Duodenal mucosa (tissue), 2 donors: ENCODE measurements at regions not wholly inside any gene's neighbourhood (a gene's known extent, or its start where the extent isn't known, plus 50 kb on each side); places are given as distances from the start of the nearest gene placed in this dataset.
"Not testable (repeated sequence)": the region's sequence is repeated elsewhere in the genome, so short reads cannot be mapped to it uniquely, and the experiment has no call there.

Source experiments
- H3K27ac ChIP-seq: one replicate; pipeline ENCODE4 v1.7.0; 2013; ENCODE audit warnings: low read depth, low read length
- H3K27me3 ChIP-seq, 2 donors: one replicate each; pipeline ENCODE4 v1.7.0; 2013; ENCODE audit warnings: low read length in 2 of 2, control low read depth in 1 of 2; ENCODE audit not compliant: insufficient read depth in 2 of 2, control insufficient read depth in 1 of 2
- H3K36me3 ChIP-seq, 2 donors: one replicate each; pipeline ENCODE4 v1.7.0; 2013; ENCODE audit warnings: low read length in 2 of 2, control low read depth in 1 of 2; ENCODE audit not compliant: insufficient read depth in 2 of 2, control insufficient read depth in 1 of 2
- H3K4me1 ChIP-seq, 2 donors: one replicate each; pipeline ENCODE4 v1.7.0; 2013; ENCODE audit warnings: low read length in 2 of 2, control low read depth in 1 of 2; ENCODE audit not compliant: insufficient read depth in 2 of 2, control insufficient read depth in 1 of 2
- H3K4me3 ChIP-seq, 2 donors: one replicate each; pipeline ENCODE4 v1.7.0; 2013; ENCODE audit warnings: low read length in 2 of 2, low read depth in 1 of 2
- H3K9ac ChIP-seq, 2 donors: one replicate each; pipeline ENCODE4 v1.7.0; 2013; ENCODE audit warnings: low read length in 2 of 2, low read depth in 1 of 2
- H3K9me3 ChIP-seq, 2 donors: one replicate each; pipeline ENCODE4 v1.7.0; 2013; ENCODE audit warnings: low read length in 2 of 2, control low read depth in 1 of 2; ENCODE audit not compliant: control insufficient read depth in 1 of 2

DNA sequence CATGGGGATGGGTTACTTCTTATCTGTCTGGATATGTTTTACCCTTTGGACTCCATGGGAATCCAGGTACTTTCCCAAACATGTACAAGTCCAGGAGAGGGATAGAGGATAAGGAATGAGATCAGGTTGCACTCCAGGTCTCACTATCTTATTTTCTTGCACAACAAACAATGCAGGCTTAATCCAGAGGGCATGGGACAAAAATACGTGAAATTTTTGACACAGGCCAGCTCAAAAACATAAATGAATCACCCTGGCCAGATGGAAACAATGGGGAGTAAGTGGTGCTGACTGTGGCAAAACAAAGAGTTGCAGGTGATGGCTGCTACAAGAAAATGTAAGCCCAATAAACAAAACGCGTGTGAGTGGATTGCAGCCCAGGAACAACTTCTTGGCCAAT lies 69.4 kb upstream of the GAS1 start:
- Histone ChIP-seq H3K36me3 (no peaks in the 10 kb centered on the region), H3K4me3 (no peak overlapping the region), H3K9me3 (no peaks in the 10 kb centered on the region), H3K27me3 (no peaks in the 10 kb centered on the region), H3K4me1 (no peaks in the 10 kb centered on the region), H3K27ac (no peak overlapping the region), H3K9ac (no peak overlapping the region)

DNA sequence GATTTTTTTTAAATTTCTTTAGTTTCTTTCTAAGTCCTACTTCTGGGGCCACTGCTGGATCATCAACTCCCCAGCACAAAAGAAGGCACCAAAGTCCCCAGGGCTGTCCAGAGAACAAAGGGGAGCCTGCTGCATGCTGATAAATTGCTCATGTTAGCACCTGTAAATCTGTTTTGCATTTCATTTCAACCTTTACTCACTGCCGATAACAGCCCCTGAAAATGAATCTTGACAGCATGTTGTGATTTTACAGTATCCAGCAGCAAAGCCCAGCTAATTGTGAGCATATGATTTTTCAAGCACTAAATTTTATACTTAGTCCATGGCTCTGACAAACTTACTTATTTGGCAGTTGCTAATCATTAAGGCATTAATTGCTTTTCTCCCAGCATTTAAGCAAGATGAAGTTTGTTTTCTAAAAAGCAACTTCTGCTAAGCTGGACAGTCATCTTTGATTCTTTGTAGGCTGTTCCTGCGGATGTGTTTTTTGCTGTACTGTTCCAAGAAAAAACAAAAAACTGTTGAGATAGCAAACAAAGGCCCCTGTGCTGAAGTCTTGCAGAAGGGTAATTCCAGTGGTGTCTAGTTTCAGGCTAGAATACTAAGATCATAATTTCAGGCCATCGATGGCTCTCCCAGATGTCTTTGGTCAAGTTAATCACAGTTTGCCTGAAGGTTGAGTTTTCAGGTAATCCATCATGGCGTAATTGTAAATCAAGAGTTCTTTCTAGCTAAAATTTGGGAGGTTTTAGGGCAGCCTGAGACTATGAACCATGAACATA lies 73.1 kb upstream of the GAS1 start:
- Histone ChIP-seq H3K9me3 (no peaks in the 10 kb centered on the region), H3K36me3 (no peaks in the 10 kb centered on the region), H3K9ac (no peak overlapping the region), H3K4me3 (no peak overlapping the region), H3K27ac (no peak overlapping the region), H3K4me1 (no peaks in the 10 kb centered on the region), H3K27me3 (no peaks in the 10 kb centered on the region)

DNA sequence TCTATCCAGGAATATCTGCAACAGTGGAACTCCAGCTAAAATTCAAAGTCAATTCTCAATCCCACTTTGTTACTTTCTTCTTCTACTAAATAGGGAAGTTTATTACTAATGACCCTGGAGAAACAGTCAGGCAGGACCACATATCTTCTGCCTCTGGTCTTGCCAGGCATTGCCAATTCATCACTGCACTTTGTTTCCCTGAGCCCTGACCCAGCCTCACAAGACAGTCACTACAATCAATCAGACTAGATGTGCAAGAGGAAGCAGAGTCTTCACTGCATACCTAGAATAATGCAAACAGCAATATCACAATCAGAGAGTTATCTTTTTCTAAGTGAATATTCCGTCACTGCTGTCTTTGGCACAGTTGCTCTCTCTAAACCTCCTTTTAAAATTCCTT lies 74.9 kb upstream of the GAS1 start:
- no peak overlapping the region for H3K27ac ChIP-seq
- no peaks in the 10 kb centered on the region for H3K9me3 ChIP-seq
- H3K9ac ChIP-seq: no peak overlapping the region
- H3K4me1 ChIP-seq: no peaks in the 10 kb centered on the region
- no peak overlapping the region for H3K4me3 ChIP-seq
- no peaks in the 10 kb centered on the region for H3K36me3 ChIP-seq
- H3K27me3 ChIP-seq: no peaks in the 10 kb centered on the region

DNA sequence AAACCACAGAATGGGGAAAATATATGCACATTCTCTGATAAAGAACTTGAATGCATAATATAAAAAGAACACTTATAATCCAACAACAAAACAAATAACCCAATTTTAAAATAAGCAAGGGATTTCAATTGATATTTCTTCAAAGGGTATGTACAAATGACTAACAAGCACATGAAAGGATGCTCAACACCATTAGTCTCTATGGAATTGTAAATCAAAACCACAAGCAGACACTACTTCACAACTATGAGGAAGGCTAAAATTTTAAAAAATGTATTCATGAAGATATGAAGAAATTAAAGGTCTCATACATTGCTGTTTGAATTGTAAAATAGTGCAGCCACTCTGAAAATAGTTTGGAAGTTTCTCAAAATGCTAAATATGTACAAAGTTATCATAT lies 78.9 kb upstream of the GAS1 start:
- H3K4me3 ChIP-seq: no peak overlapping the region
- no peaks in the 10 kb centered on the region for H3K4me1 ChIP-seq
- H3K36me3 ChIP-seq: no peaks in the 10 kb centered on the region
- H3K27me3 ChIP-seq: no peaks in the 10 kb centered on the region
- H3K27ac ChIP-seq: no peak overlapping the region
- H3K9me3 ChIP-seq: no peaks in the 10 kb centered on the region
- no peak overlapping the region for H3K9ac ChIP-seq

DNA sequence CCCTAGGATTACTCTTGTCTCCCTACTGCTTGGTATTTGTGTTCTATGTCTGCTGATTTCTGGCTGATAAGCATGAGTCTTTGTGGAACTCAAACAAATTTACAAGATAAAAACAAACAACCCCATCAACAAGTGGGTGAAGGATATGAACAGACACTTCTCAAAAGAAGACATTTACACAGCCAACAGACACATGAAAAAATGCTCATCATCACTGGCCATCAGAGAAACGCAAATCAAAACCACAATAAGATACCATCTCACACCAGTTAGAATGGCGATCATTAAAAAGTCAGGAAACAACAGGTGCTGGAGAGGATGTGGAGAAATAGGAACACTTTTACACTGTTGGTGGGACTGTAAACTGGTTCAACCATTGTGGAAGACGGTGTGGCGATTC lies 81.5 kb upstream of the GAS1 start:
- not testable (repeated sequence) for H3K27ac ChIP-seq, H3K36me3 ChIP-seq, H3K9me3 ChIP-seq, H3K4me1 ChIP-seq, H3K4me3 ChIP-seq, H3K27me3 ChIP-seq, H3K9ac ChIP-seq

DNA sequence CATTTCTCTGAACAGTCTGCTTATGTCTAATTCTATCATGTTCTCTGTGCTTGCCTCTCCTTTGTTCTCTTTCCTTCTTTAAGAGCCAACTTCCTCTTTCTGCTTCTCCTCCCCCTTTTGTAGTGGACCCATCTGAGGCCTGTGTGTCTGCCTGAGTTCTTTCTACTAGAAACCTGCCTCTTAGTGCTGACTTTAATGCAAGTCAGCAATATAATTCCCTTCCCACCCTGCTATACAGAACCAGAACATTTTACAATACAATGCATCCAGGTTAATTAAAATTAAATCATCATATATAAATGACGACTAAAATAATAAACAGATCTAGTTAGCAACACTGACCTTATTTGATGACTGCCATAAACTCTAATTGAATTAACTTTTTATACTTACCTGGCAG lies 82.6 kb upstream of the GAS1 start:
- Histone ChIP-seq H3K9ac (no peak overlapping the region), H3K4me3 (no peak overlapping the region), H3K4me1 (no peaks in the 10 kb centered on the region), H3K9me3 (no peaks in the 10 kb centered on the region), H3K27me3 (no peaks in the 10 kb centered on the region), H3K36me3 (no peaks in the 10 kb centered on the region), H3K27ac (no peak overlapping the region)

DNA sequence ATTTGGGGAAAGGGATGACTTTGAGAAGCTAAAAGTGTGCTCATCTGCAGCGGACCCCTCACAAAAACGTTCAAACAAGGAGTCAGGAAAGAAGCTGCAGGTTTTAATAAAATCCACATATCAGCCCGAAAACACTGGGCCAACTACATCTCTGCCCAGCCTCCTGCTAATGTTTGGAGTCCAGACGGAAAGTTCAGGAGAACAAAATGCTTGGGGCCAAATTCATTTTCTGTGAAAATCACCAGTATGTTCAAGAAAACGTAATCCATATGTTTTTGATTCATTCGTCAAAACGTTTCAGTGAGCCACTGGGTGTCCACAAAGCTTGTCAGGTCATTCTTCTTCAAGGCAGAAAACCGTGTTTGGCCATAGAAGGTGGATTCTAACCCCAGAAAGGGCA lies 87.5 kb upstream of the GAS1 start:
- Histone ChIP-seq H3K36me3 (no peaks in the 10 kb centered on the region), H3K27me3 (no peaks in the 10 kb centered on the region), H3K27ac (no peak overlapping the region), H3K9me3 (no peaks in the 10 kb centered on the region), H3K4me1 (no peaks in the 10 kb centered on the region), H3K4me3 (no peak overlapping the region), H3K9ac (no peak overlapping the region)

DNA sequence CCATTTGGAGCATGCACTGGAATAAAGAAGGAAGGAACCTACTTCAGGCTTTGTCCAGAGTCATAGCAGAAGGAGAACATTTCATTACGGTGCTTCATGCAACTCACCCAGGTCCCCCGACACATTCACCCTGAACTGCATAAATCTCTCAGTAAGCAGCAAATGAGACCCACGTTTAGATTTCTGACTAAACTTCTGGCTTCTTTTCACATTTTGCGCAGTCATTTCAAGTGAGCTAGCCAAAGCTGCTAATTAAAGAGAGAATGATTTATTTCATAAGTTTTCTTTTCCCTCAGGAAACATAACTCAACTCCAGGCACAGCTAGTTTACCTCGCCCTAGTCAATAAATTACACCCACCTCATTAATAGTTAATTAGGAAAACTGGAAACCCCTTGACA lies 88.6 kb upstream of the GAS1 start:
- no peaks in the 10 kb centered on the region for H3K4me1 ChIP-seq

DNA sequence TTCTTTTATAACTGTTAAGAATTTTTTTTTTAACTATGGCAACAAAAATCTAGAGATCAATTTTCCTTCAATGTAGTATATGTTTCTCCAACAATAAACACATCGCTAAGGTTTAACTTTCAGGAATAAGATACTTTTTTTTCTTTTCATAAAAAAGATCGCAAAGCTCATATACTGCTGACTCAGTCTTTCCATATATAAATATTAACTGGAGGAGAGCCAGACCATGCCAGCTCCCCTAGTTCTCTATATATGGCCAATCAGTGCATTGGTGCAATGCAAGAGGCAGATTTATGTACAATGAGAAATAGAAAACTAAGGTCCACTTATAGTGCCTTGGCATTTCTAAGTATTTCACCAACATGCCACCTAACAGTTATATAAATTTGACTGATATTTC lies 89.2 kb upstream of the GAS1 start:
- no peaks in the 10 kb centered on the region for H3K36me3 ChIP-seq
- H3K27ac ChIP-seq: no peak overlapping the region
- no peaks in the 10 kb centered on the region for H3K4me1 ChIP-seq
- no peaks in the 10 kb centered on the region for H3K27me3 ChIP-seq
- no peak overlapping the region for H3K9ac ChIP-seq
- no peaks in the 10 kb centered on the region for H3K9me3 ChIP-seq
- H3K4me3 ChIP-seq: no peak overlapping the region

More for the DNA sequence above, 88.6 kb upstream of the GAS1 start:
- no peak overlapping the region for H3K9ac ChIP-seq
- H3K36me3 ChIP-seq: no peaks in the 10 kb centered on the region
- H3K9me3 ChIP-seq: no peaks in the 10 kb centered on the region
- H3K27ac ChIP-seq: no peak overlapping the region
- no peak overlapping the region for H3K4me3 ChIP-seq
- no peaks in the 10 kb centered on the region for H3K27me3 ChIP-seq

DNA sequence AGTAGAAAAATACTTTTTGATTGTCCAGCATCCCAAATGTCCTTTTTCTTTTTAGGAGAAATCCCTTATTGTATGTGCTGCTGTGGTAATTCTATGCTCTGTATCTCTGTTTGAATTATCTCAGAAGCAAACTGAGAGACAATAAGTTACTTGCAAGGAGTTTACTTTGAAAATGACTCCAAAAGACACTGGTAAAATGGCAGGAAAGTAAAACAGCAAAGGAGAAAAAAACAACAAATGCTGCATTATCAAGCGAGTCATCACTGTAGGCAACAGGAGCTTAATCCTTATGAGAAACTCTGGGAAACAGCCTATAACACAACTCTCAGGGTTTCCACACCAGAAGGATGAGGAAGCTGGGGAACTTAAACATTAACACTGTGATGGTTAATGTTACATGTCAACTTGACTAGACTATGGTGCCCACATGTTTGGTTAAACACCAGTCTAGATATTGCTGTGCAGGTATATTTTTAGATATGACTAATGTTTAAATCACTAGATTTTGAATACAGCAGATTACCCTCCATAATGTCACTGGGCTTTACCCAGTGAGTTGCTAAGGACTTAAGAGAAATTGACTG lies 92.6 kb upstream of the GAS1 start:
- H3K36me3 ChIP-seq: no peaks in the 10 kb centered on the region
- H3K4me1 ChIP-seq: no peaks in the 10 kb centered on the region
- no peak overlapping the region for H3K4me3 ChIP-seq
- H3K27me3 ChIP-seq: no peaks in the 10 kb centered on the region
- no peak overlapping the region for H3K9ac ChIP-seq
- no peak overlapping the region for H3K27ac ChIP-seq
- H3K9me3 ChIP-seq: no peaks in the 10 kb centered on the region
